GM18909 (cell line): ENCODE measurements at regions not wholly inside any gene's neighbourhood (a gene's known extent, or its start where the extent isn't known, plus 50 kb on each side); places are given as distances from the start of the nearest gene placed in this dataset.

Source experiments
- ATAC-seq: cut with Tn5 transposase; IDR thresholded peaks from one replicate; pipeline ENCODE4 v1.9.1; 2021; ENCODE audit warnings: mild to moderate bottlenecking; ENCODE audit not compliant: unreplicated experiment, poor library complexity

DNA sequence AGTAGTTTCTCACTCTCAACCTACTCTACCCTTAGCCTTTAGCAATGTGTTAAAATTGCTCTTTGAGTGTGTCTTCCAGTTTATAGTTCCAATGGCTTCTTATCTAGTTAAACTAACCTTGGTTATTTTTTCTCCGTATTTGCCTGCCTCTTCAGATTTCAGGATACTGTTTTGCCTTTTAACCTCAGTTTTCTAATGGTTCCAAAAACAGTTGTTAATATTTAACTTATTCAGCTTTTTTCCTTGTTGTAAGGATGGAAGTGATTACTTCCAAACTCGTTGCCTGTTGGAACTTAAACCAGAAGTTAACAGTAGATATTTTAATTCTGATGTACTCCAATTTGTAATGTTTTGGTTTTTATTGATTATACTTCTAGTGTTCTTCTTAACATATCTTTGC lies 1574.9 kb downstream of the HACE1 start:
- ATAC-seq, result no peak

DNA sequence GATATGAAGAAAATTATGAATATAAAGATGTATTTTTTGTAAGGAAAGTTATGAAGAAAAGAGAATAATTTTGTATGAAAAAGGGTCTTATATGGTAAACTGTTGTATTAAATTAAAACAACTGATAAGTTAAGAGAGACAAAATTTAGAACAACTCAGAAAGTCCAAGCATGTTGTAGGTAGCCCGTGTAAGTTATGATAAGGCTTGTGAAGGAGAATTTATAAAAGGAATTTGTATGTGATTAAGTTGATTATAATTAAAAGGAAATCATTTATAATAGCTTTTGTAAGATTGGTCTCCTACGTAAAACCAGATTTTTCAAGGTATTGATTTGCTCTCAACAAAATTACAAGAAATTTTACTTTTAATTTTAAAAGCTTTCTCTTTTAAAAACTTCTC lies 1579.3 kb downstream of the HACE1 start:
- no peak for ATAC-seq

DNA sequence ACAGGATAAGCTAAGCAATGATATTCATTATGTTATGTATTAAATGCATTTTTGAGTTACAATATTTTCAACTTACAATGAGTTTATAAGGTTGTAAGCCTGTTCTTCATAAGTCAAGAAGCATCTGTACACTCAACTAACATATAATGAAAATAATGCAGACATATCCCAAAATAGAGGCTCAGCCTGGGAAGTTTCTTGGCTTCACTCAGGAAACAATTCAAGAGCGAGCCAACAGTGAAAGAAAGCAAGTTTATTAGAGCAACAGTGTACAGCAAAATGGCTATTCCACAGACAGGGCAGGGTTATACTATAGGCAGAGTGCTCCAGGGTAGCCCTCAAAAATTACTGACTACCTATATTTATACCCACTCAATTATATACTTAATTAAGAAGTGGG lies 1581.8 kb downstream of the HACE1 start:
- no peak for ATAC-seq

DNA sequence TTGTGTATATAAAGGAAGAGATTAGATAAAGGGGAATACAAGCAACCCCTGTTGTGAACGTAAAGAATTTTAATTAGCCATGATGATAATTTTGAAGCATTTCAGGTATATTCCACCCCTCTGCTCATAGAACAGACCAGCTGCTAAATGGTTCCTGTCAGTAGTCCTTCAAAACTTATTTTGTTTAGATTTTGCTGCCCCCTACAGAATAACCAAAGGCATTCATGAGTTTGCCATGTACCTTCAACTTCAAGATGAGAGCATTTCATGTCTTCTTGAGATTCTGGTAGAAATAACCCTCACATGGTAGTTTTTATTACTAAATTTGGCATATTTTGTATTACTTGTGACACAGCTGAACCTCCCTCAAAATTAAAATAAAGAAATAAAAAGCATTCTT lies 1586.7 kb downstream of the HACE1 start:
- no peak for ATAC-seq

DNA sequence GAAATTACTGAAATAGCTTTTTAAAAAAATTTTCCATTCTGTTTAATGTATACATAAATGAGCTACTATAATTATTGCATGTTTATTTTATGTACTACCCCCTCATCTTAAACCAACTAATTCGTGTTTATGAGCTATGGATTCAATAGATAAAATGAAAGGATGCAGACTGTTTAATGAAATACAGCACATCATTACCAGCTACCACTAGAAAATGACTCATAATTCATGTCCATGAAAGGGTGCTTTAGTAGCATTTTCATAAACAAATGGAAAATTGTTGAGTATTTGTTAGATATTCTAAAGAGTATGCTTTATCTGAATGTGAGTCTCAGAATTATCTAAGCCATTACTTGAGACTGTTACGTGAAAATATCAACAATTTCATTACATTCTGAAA lies 1590.1 kb downstream of the HACE1 start:
- ATAC-seq, result no peak

DNA sequence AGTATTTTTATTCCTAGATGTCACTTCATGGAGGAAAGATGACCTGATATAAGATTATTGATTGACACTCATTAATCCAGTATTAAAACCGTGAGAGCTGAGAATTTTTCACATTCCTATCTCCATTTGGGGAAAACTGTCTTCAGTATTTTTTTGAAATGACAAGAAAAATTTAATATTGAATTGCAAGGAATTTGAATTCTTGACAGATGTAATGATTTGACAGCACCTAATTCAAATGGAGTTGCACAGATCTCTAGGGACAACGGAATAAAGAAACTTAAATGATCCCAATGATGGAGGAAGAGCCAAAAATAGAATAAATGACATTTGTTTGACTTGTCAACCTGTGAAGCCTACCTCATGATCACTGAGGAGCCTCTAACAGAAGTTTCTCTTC lies 1591.4 kb downstream of the HACE1 start:
- ATAC-seq, result no peak

DNA sequence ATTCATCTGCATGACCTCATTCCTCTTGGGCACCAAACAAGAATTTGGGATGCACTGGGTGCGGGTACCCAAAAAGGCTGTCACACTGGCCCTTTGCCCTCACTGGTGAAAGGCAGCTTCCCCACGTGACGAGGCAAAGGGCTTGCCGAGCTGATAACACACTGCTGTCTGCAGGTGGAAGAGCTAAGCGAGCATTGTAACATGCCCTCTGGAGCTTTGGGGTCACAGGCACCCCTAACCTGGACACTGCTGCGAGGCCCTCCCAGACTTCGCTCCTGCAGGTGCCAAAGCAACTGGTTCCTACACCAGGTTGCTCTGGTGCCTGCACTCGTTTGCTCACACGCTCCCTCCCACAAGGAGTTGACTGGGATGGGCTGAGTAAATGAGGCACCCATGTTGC lies 1595.7 kb downstream of the HACE1 start:
- no peak for ATAC-seq

DNA sequence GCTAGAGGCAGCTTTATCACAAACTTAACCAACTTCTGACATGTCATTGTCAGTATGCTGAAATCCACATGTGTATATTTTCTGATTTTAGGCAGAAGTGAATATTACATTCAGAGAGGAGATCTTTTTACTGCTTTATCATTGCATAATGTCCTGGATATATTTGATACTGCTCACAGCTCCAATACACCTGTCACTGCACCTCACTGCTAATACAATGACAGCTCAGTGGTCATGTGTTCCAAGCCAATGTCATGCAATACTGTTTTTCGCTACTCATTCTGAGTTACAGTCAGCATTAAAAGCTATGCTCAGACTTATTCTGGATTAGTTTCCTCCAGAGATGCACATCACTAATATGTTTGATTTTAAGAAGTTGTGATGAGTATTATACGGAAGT lies 1604.6 kb downstream of the HACE1 start:
- no peak for ATAC-seq

DNA sequence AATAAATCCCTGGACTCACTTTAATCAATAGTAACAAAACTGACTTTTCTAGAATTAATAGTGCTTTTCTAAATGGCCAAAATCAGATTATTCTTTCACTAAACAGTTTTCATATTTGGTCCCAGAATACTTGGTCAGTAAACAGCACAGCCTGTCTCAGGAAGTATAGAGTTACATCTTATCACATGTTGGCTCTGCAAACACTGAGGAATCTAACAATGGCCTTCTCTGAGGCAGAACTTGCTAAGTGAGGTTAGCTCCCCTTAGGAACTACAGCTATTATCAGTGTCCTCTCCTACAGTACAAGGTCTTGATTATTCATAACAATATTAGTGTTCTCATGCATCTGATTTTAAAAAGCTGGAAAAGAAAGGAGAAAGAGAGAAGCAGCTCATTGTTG lies 1622.8 kb downstream of the HACE1 start:
- no peak for ATAC-seq

DNA sequence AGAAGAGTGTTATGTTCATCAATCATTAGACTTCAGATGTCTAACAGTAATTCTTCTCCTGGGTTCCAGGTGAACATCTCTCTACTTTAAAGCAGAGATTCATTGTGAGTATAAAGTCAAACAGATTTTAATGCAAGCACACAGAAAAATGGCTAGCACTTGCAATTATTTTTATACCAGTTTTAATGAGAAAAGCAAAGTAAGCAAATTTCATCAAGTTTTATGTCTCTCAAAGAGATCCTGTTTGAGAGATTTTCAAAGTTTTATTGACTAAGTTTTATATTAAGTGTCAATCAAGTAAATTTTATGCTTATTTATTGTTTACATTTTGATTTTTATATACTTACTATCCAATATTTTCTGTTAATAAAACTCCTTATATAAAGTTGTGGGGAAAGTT lies 1628.5 kb downstream of the HACE1 start:
- no peak for ATAC-seq

DNA sequence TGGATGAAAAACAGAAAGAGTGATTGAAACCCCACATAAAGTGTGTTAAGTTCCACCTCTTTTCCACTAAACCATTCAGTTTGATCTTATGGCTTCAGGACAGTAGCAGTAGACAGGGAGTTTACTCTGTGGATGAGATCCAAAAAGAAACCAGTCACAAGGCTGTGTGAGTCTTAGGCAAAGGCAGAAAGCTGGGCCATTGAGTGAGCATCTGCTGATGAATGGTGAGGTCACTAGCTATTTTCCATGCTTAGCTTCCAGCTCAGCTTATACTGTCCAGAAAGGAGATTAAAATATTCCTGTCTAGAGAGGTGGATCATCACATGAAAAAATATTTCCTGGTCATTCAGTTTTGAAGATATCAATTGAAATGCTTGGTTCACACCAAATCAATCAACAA lies 1643.9 kb downstream of the HACE1 start:
- ATAC-seq, result no peak

DNA sequence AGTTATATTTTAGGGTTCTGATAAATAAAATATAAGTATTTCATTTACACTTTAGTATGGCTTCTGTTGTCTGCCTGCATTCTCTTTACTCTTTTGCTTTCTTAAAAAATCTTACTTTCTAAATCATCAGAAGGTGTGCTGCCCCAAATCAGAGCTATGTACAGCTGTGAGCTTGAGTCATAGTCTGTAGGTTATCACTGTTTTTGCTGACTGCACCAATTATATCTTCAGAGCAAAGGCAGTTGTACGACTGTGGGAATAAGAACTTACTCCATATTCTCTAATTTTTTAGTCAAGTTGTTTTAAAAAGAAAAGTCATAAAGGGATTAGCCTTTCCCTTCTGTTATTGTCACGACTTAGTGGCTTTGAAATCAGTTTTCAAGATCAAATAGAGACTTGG lies 1649.0 kb downstream of the HACE1 start:
- ATAC-seq, result no peak

DNA sequence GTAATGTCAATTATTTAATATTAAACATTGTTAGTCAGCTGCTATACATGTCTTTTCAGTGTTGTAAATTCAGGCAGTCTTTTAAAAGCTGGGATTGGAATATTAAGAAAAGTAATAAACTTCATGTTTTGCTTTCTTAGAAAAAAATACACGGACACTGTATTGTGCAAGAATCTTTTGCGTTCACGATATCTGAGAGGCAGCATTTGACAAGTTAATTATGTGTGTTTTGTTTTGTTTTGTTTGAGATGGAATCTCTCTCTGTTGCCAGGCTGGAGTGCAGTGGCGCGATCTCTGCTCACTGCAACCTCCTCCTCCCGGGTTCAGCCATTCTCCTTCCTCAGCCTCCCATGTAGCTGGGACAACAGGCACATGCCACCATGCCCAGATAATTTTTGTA lies 1661.3 kb downstream of the HACE1 start:
- ATAC-seq, result no peak

DNA sequence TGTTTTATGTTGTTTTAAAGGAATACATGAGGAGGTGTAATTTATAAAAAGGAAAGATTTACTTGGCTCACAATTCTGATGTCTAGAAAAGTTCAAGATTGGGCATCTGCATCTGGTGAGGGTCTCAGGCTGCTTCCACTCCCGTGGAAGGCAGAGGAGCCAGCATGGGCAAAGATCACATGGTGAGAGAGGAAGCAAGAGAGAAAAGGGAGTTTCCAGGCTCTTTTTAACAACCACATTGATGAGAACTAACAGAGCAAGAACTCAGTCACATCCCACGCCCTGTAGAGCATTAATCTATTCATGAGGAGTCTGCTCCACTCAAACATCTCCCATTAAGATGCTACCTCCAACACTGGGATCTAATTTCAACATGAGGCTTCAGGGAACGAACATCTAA lies 1666.3 kb downstream of the HACE1 start:
- ATAC-seq, result peak; percentile 52

DNA sequence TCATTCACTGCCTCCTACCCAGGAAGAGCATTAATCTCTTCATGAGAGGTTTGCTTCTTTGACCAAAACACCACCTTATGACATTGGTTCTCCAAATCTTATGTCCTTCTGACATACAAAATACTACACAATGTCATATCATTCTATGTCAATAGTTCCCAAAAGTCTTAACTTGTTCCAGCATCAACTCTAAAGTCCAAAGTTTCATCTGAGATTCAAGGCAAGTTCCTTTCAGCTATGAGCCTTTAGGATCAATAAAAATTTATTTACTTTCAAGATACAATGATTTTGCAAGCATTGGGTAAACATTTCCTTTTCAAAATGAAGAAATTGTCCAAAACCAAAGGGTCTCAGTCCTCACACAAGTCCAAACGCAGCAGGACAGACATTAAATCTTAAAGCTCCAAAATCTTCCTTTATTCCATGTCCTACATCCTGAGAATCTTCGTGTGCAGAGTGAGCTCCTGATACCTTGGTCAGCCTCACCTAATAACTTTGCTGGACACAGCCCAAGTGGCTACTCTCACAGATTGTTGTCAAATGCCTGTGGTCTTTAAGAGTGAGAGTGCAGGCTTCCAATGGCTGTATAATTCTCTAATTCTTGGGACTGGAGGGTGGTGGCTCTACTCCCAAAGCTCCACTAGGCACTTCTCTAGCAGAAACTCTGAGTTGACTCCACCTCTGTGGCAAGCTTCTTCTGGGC lies 1668.2 kb downstream of the HACE1 start:
- no peak for ATAC-seq

DNA sequence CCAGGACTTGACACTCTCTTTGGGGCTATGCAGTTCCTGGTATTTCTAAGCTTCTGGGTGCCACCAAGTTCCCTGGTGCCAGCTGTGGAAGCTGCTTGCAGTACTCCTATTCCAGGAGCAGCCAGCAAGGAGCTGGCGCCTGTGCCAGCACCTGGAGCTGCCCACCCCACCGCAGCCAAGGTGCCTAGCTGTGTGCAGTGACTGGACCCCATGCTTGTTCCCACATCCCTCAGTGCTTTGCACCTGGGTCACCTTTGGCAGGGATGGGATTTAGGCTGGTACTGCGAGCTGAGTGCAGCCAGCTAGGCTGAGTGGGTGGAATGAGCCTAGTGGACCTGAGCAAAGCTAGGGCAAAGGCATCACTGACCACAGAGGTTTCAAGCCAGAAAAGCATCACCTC lies 1674.9 kb downstream of the HACE1 start:
- ATAC-seq, result no peak

DNA sequence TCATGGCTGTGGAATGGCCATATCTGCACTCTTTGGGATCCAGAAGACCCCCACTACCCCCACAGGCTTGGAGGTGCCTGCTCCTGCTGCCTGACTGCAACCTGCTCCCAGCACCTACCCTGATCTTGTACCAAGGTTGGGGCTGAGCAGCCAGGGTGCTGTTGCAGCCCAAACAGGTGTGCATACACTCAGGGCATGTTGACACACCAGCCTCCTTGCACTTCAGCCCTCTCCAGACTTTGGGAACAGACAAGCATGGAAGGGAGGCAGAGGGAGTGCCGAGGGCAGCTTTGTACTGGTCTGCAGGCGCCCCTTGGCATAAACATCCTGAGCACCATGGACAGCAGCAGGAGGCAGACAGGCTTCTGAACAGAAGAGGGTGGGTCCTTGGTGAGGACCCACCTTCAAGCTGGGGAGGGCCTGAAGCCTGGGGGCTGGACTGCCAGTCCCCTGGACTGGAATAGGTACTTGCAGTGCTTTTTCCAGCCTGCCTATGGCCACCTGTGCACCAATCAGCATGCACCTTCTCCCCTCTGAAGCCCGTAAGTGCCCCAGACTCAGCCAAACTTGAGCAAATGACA lies 1675.8 kb downstream of the HACE1 start:
- ATAC-seq, result no peak

DNA sequence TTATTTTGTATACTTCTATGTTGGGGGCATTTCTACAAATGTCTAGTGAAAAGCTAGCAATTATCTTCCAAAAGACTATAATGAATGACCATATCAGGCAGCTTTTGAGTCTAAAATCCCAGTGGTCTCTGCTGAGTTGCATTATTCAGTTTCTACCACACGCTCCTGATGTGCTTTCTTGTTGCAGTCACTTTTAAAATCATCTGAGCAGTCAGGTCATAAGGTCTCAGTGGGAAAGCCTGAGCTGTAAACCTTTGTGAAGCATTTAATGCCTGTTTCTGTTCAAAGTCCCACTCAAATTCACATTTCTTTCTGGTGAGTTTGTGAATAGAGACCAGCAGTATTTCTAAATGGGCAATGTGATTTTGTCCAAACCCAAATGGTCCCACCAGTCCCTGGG lies 1681.5 kb downstream of the HACE1 start:
- no peak for ATAC-seq

DNA sequence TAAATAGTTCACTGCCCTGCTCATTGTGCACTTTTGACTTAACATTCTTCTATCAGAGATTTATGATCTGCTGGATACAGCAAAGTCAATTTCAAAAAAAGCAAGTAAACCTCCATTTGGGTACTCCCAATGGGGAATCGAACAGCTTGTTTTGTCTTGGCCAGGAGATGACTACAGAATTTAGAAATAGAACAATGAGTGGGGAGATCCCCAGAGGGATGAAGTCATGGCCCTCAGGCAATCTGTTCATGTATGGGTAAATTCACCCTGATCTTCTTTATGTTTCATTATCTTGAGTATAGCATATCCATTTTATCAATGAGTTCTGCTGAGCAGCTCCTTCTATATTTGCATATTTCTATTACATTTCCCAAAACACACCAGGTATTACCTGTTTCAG lies 1681.9 kb downstream of the HACE1 start:
- no peak for ATAC-seq

DNA sequence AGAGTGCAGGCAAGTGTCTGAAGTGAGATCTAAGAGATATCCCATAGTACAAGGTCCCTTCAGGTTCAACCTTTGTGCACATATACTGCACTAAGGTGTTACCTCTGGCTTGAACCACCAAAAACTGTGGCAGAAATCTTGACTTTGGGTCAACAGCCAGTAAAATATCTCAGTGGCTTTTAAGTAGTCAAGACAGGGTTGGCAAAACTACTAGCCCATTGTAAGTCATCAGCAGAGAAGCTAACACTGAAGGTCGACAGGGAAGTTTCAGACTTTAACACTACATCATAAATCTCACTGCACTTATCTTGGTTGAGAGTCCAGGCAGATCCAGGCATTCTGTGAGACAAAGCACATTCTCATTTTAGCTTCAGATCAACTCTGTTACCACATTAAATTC lies 1684.7 kb downstream of the HACE1 start:
- ATAC-seq, result no peak

DNA sequence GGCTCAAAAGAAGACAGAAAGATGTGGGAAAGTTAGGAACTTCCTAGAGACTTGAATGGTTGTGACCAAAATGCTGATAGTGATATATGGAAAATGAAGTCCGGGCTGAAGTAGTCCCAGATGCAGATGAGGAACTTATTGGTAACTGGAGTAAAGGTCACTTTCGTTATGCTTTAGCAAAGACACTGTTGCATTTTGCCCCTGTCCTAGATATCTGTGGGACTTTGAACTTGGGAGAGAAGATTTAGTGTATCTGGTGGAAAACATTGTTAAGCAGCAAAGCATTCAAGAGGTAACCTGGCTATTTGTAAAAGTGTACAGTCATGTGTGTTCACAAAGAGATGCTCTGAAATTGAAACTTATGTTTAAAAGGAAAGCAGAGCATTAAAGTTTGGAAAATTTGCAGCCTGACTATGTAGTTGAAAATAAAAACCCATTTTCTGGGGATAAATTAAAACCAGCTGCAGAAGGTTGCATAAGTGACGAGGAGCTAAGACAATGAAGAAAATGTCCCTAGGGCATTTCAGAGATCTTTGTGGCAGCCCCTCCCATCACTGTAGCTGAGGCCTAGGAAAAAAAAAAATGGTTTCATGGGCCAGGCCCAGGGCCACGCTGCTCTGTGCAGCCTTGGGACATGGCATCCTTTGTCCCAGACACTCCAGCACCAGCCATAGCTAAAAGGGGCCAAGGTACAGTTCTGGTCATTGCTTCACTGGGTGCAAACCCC lies 1692.2 kb downstream of the HACE1 start:
- ATAC-seq, result no peak
